ENCODE measurements at regions not wholly inside any gene's neighbourhood (a gene's known extent, or its start where the extent isn't known, plus 50 kb on each side); places are given as distances from the start of the nearest gene placed in this dataset.
A peak's percentile ranks its signal among the peaks of the same experiment; 100 is the strongest.

- intact Hi-C loops (cut with DNase I, micrococcal nuclease) = no loop called here
- ChIA-PET POLR2A (no interaction called here), CTCF (no interaction called here)
- Mint-ChIP-seq H3K27me3 (peaks cover 6% of the 10 kb centered on the region), H3K9me3 (ENCODE audit: low read depth) (no peaks in the 10 kb centered on the region), H3K27ac (no peak overlapping the region), H3K36me3 (ENCODE audit: low read depth) (no peaks in the 10 kb centered on the region), H3K4me1 (no peaks in the 10 kb centered on the region), H3K4me3 (no peak overlapping the region)
- DNase-seq (no peak), ATAC-seq (no peak)
Measured at GRCh38 chr6:164040994-164041393, 626.5 kb downstream of the QKI start.

DNA sequence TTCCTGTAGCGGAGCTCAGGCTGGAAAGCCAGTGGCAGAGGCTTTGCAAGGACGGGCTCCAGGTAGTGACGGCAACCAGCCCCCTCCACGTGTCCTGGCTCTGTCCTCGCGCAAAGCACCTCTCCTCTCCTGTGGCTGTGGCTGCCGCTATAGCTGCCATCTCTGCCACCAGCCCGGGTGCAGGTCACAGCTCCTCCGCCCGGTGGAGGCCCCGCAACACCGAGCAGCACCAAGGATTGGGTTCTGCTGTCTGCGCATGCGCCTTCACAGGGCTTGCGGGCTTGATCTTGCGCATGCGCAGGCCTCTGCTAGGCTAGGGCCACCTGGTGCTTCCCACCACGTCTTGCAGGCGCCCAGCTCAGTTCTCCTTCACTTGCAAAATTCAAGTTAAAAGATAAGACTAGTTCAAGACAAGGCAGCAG, 625.4 kb downstream of the QKI start:
- intact Hi-C loops (cut with DNase I, micrococcal nuclease) = no loop called here
- Mint-ChIP-seq H3K27me3 (peaks cover 6% of the 10 kb centered on the region), H3K27ac (no peak overlapping the region), H3K36me3 (ENCODE audit: low read depth) (no peaks in the 10 kb centered on the region), H3K4me1 (no peaks in the 10 kb centered on the region), H3K4me3 (no peak overlapping the region), H3K9me3 (ENCODE audit: low read depth) (no peaks in the 10 kb centered on the region)
- POLR2A ChIA-PET = no interaction called here
- ATAC-seq (no peak), DNase-seq (peak; percentile 13)
- CTCF ChIA-PET = interaction anchor here (0.6 kb wide), 1 partner anchor 798 kb away, joined by 3 read pairs; no protein-coding TSS in a partner anchor

DNA sequence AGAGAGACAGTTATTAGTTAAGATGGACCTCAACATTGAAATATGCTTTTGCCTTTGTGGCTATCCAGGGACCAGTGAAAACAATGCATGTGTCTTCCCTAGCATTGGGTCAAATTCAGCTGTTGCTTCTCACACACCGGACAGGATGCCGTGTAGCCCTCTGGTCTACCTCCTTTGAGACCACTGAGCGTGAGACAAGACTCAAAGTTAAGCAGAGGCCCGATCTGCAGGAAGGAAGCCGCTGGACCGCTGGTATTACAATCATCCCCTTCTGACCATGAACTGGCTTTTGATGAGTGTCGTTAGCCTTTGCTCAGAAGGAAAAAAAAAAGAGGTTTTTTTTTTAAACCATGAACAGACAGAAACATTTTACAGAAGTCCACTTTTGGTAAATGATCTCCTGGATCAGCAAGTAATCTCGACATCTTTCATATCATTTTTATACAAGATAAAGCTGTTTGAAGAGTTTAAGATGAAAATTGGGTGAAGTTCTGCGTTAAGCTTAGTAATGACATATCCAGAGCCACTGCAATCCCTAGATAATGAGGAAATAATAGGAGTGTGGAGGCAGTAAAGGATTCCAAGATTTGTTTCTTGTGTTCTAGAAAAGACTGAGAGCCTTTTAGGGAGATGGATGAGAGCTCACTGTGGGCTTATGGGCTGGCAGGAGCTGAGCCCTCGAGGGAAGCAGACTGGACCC, 622.8 kb downstream of the QKI start:
- ATAC-seq (no peak), DNase-seq (no peak)
- peaks cover 2% of the 10 kb centered on the region for H3K9me3 Mint-ChIP-seq (ENCODE audit: low read depth)
- ChIA-PET POLR2A (no interaction called here), CTCF (no interaction called here)
- no peak overlapping the region for H3K4me3 Mint-ChIP-seq
- intact Hi-C loops (cut with DNase I, micrococcal nuclease) = no loop called here
- no peaks in the 10 kb centered on the region for H3K36me3 Mint-ChIP-seq (ENCODE audit: low read depth)
- H3K27me3 Mint-ChIP-seq = peaks cover 8% of the 10 kb centered on the region
- no peak overlapping the region for H3K27ac Mint-ChIP-seq
- no peaks in the 10 kb centered on the region for H3K4me1 Mint-ChIP-seq

GRCh38 chr6:164035900-164036485, 621.5 kb downstream of the QKI start:
- no peak overlapping the region for H3K27ac Mint-ChIP-seq
- CTCF ChIA-PET = no interaction called here
- ATAC-seq = no peak
- intact Hi-C loops (cut with DNase I, micrococcal nuclease) = no loop called here
- DNase-seq = no peak
- no peaks in the 10 kb centered on the region for H3K4me1 Mint-ChIP-seq
- peaks cover 8% of the 10 kb centered on the region for H3K27me3 Mint-ChIP-seq
- POLR2A ChIA-PET = no interaction called here
- H3K9me3 Mint-ChIP-seq (ENCODE audit: low read depth) = peaks cover 2% of the 10 kb centered on the region
- no peaks in the 10 kb centered on the region for H3K36me3 Mint-ChIP-seq (ENCODE audit: low read depth)
- H3K4me3 Mint-ChIP-seq = no peak overlapping the region

GRCh38 chr6:164034602-164035140, 620.2 kb downstream of the QKI start:
- no peak overlapping the region for H3K27ac Mint-ChIP-seq
- CTCF ChIA-PET = interaction anchor here (0.6 kb wide), 1 partner anchor 758 kb away, joined by 3 read pairs; no protein-coding TSS in a partner anchor

DNA sequence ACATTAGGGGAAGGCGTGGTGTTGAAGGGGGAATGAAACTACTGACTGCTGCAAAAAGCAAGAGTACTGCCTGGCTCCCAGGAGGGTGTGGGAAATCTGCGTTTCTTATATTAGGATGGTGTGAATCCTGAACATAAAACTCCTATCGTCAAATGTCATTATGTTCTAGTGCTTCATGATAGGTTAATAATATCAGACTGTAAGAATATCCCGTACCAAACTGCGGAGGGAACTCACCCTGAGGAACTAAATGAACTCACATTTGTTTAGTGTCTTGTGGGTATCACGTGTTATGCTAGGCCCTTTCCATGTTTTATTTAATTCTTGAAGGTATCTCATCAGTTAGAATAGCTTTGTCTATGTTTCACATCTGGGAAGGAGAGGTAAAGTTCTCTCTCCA, 610.7 kb downstream of the QKI start:
- POLR2A ChIA-PET = no interaction called here
- Mint-ChIP-seq H3K27me3 (no peaks in the 10 kb centered on the region), H3K9me3 (ENCODE audit: low read depth) (no peaks in the 10 kb centered on the region), H3K27ac (no peak overlapping the region), H3K4me1 (no peaks in the 10 kb centered on the region), H3K36me3 (ENCODE audit: low read depth) (no peaks in the 10 kb centered on the region), H3K4me3 (no peak overlapping the region)
- CTCF ChIA-PET = interaction anchor here (0.6 kb wide), 1 partner anchor 1082 kb away, joined by 3 read pairs; no protein-coding TSS in a partner anchor
- ATAC-seq (no peak), DNase-seq (no peak)
- intact Hi-C loops (cut with DNase I, micrococcal nuclease) = no loop called here

More at GRCh38 chr6:164034602-164035140, 620.2 kb downstream of the QKI start:
- H3K4me1 Mint-ChIP-seq = no peaks in the 10 kb centered on the region
- POLR2A ChIA-PET = no interaction called here
- peaks cover 8% of the 10 kb centered on the region for H3K27me3 Mint-ChIP-seq
- ATAC-seq (no peak), DNase-seq (no peak)
- intact Hi-C loops (cut with DNase I, micrococcal nuclease) = no loop called here
- no peak overlapping the region for H3K4me3 Mint-ChIP-seq
- peaks cover 2% of the 10 kb centered on the region for H3K9me3 Mint-ChIP-seq (ENCODE audit: low read depth)
- no peaks in the 10 kb centered on the region for H3K36me3 Mint-ChIP-seq (ENCODE audit: low read depth)

DNA sequence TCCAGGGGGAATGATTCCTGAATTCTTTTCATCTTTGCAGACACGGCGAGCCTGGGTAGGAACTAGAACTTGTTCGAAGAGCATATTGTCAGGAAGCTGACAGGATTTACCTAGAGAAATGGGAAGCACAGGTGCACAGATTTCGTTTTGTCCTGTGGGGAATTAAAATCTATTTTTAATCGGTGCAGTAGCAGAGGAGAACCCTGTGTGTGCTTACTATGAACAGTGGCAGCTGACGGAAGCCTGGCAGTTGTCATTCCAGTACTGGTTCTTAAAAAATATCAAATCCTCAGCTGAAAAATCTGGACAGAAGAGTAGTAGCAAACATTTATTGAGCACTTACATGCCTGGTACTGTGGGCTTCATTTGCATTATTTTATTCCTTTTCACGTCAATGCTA, 609.0 kb downstream of the QKI start:
- intact Hi-C loops (cut with DNase I, micrococcal nuclease) = no loop called here
- ChIA-PET POLR2A (no interaction called here), CTCF (interaction anchor here (0.6 kb wide), 1 partner anchor 13 kb away, joined by 3 read pairs; no protein-coding TSS in a partner anchor)

DNA sequence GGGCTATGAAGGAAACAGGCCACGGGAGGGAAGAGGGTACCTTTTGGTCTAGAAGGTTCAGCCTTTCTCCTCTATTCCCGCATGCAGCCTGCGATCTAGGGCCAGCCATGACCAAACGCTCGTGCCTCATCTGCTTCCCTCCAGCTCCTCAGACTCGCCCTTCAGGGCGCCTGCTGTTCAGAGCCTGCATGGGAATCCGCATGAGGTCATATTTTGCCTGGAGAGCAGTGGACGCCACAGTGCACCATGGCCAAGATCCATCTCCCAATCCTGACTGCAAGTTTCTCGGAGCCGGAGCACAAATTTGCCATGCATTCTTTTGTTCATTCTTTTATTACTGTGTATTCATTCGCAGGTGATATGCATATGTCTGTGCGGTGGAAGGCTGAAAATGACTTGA, 608.1 kb downstream of the QKI start:
- intact Hi-C loops (cut with DNase I, micrococcal nuclease) = no loop called here
- Mint-ChIP-seq H3K27ac (no peak overlapping the region), H3K9me3 (ENCODE audit: low read depth) (no peaks in the 10 kb centered on the region), H3K4me1 (no peaks in the 10 kb centered on the region), H3K27me3 (peaks cover 4% of the 10 kb centered on the region), H3K36me3 (ENCODE audit: low read depth) (no peaks in the 10 kb centered on the region), H3K4me3 (no peak overlapping the region)
- ChIA-PET CTCF (no interaction called here), POLR2A (no interaction called here)
- no peak for DNase-seq
- no peak for ATAC-seq

More for the DNA sequence above, 609.0 kb downstream of the QKI start:
- Mint-ChIP-seq H3K9me3 (ENCODE audit: low read depth) (no peaks in the 10 kb centered on the region), H3K4me3 (no peak overlapping the region), H3K27ac (no peak overlapping the region), H3K27me3 (peaks cover 2% of the 10 kb centered on the region), H3K36me3 (ENCODE audit: low read depth) (no peaks in the 10 kb centered on the region), H3K4me1 (no peaks in the 10 kb centered on the region)
- ATAC-seq (no peak), DNase-seq (no peak)

DNA sequence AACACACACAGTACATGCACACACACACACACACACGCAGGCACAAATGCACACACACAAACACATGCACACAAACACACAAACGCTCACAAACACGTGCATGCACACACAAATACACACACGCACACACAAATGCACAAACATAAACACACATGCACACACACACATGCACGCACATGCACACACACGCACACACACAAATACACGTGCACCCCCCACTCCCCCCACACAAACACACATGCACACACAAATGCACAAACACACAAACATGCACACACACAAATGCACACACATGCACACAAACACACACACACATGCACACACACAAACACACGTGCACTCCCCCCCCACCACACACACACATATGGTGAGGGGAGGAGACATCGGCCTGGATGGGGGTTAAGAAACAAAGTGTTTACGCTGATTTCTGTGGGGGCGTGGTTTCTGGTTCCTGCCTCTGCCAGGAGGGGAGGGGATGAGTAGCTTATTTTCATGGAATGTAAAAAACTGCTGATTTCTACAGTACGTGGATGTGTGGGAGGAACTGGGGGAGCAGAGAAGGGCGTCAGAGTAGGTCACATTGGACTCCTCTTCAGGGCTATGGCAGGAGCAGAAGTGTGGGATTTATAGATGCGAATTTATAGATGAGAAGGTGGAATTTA, 607.2 kb downstream of the QKI start:
- ChIA-PET CTCF (interaction anchor here (0.6 kb wide), 1 partner anchor 1971 kb away, joined by 3 read pairs; no protein-coding TSS in a partner anchor), POLR2A (no interaction called here)
- intact Hi-C loops (cut with DNase I, micrococcal nuclease) = no loop called here
- DNase-seq (no peak), ATAC-seq (no peak)
- Mint-ChIP-seq H3K27ac (no peak overlapping the region), H3K27me3 (peaks cover 4% of the 10 kb centered on the region), H3K9me3 (ENCODE audit: low read depth) (no peaks in the 10 kb centered on the region), H3K4me3 (no peak overlapping the region), H3K36me3 (ENCODE audit: low read depth) (no peaks in the 10 kb centered on the region), H3K4me1 (no peaks in the 10 kb centered on the region)

- intact Hi-C loops (cut with DNase I, micrococcal nuclease) = no loop called here
Measured at GRCh38 chr6:164020142-164020541, 605.6 kb downstream of the QKI start.

GRCh38 chr6:164018133-164018532, 603.6 kb downstream of the QKI start:
- Mint-ChIP-seq H3K36me3 (ENCODE audit: low read depth) (no peaks in the 10 kb centered on the region), H3K27ac (no peak overlapping the region), H3K27me3 (peaks cover 4% of the 10 kb centered on the region), H3K4me3 (no peak overlapping the region), H3K9me3 (ENCODE audit: low read depth) (no peaks in the 10 kb centered on the region), H3K4me1 (no peaks in the 10 kb centered on the region)
- CTCF ChIA-PET = no interaction called here
- DNase-seq (no peak), ATAC-seq (no peak)
- POLR2A ChIA-PET = no interaction called here
- intact Hi-C loops (cut with DNase I, micrococcal nuclease) = no loop called here

More at GRCh38 chr6:164020142-164020541, 605.6 kb downstream of the QKI start:
- no peak overlapping the region for H3K4me3 Mint-ChIP-seq
- ChIA-PET POLR2A (no interaction called here), CTCF (no interaction called here)
- H3K36me3 Mint-ChIP-seq (ENCODE audit: low read depth) = no peaks in the 10 kb centered on the region
- H3K9me3 Mint-ChIP-seq (ENCODE audit: low read depth) = no peaks in the 10 kb centered on the region
- no peak for DNase-seq
- H3K27ac Mint-ChIP-seq = no peak overlapping the region
- ATAC-seq = no peak
- H3K4me1 Mint-ChIP-seq = no peaks in the 10 kb centered on the region
- peaks cover 4% of the 10 kb centered on the region for H3K27me3 Mint-ChIP-seq

- intact Hi-C loops (cut with DNase I, micrococcal nuclease) = no loop called here
- no peak for DNase-seq
- no peaks in the 10 kb centered on the region for H3K4me1 Mint-ChIP-seq
- no peak for ATAC-seq
- H3K9me3 Mint-ChIP-seq (ENCODE audit: low read depth) = no peaks in the 10 kb centered on the region
- ChIA-PET CTCF (no interaction called here), POLR2A (no interaction called here)
- no peak overlapping the region for H3K27ac Mint-ChIP-seq
- peaks cover 4% of the 10 kb centered on the region for H3K27me3 Mint-ChIP-seq
- H3K4me3 Mint-ChIP-seq = no peak overlapping the region
- H3K36me3 Mint-ChIP-seq (ENCODE audit: low read depth) = no peaks in the 10 kb centered on the region
Measured at GRCh38 chr6:164016056-164016455, 601.5 kb downstream of the QKI start.

Data from activated CD4-positive, alpha-beta T cell treated with anti-CD3 and anti-CD28 coated beads for 36 hours (primary cell).